WI38 (cell line): ENCODE measurements at regions not wholly inside any gene's neighbourhood (a gene's known extent, or its start where the extent isn't known, plus 50 kb on each side); places are given as distances from the start of the nearest gene placed in this dataset.

ENCODE experiments used
- H3K4me3 ChIP-seq: 2 replicates; pipeline ENCODE4 v1.5.1; 2011; ENCODE audit warnings: low read depth, mild to moderate bottlenecking, control low read depth, low read length
- TF ChIP-seq, protein P1 (sequence below): IDR thresholded peaks from 2 replicates; pipeline ENCODE4 v1.5.1; 2012; ENCODE audit warnings: low read depth, mild to moderate bottlenecking, control low read depth, low read length

DNA sequence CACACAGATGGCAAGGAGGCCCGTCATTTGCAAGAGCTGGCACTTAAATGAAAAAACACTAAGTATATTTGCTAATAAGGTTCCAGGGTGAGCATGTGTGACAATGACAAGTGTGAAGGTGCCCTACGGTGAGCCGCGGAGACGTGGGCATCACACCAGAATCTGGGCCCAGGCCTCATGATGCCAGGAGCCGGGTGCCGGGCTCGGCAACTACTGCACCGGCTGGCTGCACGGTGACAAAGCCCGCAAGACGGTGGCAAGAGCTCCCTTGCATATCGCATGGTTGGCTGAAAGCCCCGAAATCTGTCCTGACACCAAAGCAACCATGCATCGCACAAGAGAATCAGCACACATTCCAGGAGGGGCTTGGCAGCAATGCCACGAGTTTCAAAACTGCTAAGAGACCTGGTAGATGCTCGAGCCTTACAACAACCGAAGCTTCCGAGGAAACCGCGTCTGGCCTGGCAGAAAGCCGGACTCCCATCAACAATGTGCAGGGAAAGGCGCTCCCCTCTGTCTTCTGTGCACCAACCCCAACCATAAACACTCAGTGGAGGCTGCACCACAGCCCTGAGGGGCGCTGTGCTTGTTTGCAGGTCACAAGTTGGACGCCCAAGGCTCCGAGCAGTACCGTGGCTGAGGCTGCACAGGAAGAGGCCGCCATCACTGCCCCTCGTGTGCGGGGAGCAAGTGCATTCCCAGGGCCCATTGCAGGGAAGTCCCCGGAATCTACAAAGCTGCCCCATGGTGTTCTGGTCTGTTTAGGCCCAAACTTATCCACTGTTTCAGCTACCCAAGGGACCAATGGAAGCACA lies 339.7 kb downstream of the CTTN start:
- H3K4me3 ChIP-seq: no peak overlapping the region
- TF ChIP-seq, protein P1, sequence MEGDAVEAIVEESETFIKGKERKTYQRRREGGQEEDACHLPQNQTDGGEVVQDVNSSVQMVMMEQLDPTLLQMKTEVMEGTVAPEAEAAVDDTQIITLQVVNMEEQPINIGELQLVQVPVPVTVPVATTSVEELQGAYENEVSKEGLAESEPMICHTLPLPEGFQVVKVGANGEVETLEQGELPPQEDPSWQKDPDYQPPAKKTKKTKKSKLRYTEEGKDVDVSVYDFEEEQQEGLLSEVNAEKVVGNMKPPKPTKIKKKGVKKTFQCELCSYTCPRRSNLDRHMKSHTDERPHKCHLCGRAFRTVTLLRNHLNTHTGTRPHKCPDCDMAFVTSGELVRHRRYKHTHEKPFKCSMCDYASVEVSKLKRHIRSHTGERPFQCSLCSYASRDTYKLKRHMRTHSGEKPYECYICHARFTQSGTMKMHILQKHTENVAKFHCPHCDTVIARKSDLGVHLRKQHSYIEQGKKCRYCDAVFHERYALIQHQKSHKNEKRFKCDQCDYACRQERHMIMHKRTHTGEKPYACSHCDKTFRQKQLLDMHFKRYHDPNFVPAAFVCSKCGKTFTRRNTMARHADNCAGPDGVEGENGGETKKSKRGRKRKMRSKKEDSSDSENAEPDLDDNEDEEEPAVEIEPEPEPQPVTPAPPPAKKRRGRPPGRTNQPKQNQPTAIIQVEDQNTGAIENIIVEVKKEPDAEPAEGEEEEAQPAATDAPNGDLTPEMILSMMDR: no peak

DNA sequence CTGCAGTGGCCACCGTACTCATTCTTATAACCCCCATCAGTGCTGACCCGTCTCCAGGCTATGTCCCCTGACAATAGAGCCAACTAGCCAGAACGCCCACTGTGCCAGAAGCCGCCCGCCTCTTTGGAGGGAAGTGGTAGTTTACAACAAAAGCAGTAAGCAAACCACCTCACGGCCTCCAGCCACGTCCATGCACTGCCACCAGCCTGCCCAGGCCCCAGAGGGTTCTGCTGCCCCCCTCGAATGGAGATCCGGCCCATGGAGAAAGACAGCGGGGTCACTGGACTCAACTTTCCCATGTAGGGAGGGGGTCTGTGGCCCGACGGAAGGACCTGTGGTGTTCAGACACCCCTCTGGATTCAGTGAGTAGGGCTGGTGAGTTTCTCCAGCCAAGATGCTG lies 340.3 kb downstream of the CTTN start:
- H3K4me3 ChIP-seq: no peak overlapping the region
- TF ChIP-seq, protein P1: no peak

DNA sequence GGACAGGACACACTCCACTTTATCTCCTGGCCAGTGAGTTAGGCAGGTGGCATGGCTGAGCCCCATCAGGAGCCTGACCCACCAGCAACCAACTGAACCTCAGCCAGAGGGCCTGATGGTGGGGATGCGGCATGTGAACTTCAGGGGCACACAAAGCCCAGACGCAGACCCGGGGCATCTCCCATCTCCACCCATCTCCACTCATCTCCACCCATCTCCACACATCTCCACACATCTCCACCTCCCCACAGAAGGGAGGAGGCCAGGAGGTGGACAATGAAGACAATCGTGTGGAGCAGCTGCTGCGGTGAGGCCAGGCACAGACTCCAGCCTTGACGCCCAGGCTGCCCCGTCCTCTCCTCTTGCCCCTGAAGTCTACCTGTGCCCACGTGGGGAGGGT lies 340.8 kb downstream of the CTTN start:
- TF ChIP-seq, protein P1: no peak
- H3K4me3 ChIP-seq: no peak overlapping the region

DNA sequence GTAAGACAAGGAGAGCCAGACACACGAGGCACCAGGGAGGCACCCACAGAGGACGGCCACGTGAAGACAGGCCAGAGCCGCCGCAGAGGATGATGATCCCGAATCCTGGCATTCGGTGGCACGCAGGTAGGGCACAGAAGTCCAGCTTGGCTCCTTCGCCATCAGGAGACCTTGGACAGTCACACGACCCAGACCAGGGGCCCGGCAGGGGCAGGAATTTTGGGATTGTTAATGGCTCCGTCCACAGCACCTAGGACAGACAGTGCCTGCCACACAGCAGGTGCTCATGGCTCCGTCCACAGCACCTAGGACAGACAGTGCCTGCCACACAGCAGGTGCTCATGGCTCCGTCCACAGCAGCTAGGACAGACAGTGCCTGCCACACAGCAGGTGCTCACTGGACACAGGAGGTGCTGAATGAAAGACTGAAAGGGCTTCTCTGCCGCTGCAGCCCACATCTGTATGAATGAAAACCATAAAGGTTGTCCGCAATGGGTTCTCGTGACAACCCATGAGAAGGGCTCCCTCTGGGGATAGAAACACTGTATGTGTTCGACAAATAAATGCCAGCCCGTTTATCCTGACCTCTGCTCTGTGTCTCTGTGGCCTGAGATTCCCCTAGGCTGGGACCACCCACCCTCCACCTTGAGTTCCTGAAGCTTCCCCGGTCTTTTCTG lies 341.6 kb downstream of the CTTN start:
- TF ChIP-seq, protein P1: no peak
- no peak overlapping the region for H3K4me3 ChIP-seq

DNA sequence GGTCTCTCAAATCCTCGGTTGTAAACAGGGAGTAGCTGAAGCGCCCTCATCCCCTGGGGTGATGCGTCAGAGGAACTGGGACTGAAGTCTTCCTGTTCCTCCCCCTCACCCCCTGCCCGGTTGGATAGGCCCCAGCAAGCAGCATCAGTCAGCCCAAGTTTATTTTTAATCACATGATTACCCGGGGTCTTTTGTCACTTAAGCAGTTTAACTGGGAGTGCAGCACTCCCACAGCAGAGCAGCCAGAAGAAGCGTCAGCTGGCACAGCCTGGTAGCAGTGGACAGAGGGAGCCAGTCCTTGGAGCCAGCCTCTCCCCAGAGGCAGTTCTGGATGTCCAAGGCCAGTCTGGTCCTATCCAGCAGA lies 342.1 kb downstream of the CTTN start:
- TF ChIP-seq, protein P1: no peak
- H3K4me3 ChIP-seq: no peak overlapping the region

DNA sequence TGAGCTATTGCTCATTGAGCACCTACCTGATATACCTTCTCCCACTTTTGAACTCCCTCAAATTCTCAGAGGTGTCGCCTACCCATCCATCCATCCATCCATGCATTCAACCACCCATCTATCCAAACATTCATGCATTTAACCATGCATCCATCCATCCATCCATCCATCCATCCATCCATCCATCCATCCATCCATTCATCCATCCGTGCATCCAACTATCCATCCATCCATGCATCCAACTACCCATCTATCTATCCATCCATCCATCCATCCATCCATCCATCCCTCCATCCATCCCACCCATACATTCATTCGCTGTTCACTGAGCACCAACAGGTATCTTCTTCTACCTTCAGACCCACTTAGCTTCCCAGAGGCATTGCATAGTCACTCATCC lies 342.8 kb downstream of the CTTN start:
- no peak overlapping the region for H3K4me3 ChIP-seq
- TF ChIP-seq, protein P1: no peak
